Panc1 (cell line): ENCODE measurements at regions not wholly inside any gene's neighbourhood (a gene's known extent, or its start where the extent isn't known, plus 50 kb on each side); places are given as distances from the start of the nearest gene placed in this dataset.

ENCODE experiments used
- ATAC-seq: fragments of 200-7000 bp; cut with Tn5 transposase; 2 replicates; pipeline ENCODE4 v1.9.1; 2020; ENCODE audit warnings: mild to moderate bottlenecking, moderate library complexity
- BruUV-seq: library from RNA; stranded (reverse); fragments of 400-500 nt; replicated peaks from 2 replicates; lab custom pipeline; 2021; lab: Mats Ljungman, UMichigan
- CTCF ChIA-PET: fragments of 300-600 bp; sonication (Branson Sonifier 250); formaldehyde crosslinking; loops from one replicate; lab custom pipeline; 2022; ENCODE audit warnings: antibody characterized with exemption; lab: Charles Lee
- POLR2A ChIA-PET: fragments of 300-600 bp; sonication (Branson Sonifier 250); formaldehyde crosslinking; loops from one replicate; lab custom pipeline; 2022; ENCODE audit warnings: antibody characterized with exemption; lab: Charles Lee
- DNase-seq: peaks from one replicate; pipeline ENCODE4 v3.0.0-alpha.2; 2010; ENCODE audit warnings: low read depth, low spot score
- H3K27ac ChIP-seq: 2 replicates; pipeline ENCODE4 v1.5.1; 2011; ENCODE audit warnings: mild to moderate bottlenecking, low read length, inconsistent platforms
- H3K27me3 ChIP-seq: fragments of 200-500 bp; sonication (Bioruptor generic); 2 replicates; pipeline ENCODE4 v1.6.0; 2014; ENCODE audit warnings: low read length, inconsistent platforms; ENCODE audit not compliant: control insufficient read depth, insufficient read depth
- H3K36me3 ChIP-seq: fragments of 200-500 bp; sonication (Bioruptor generic); 2 replicates; pipeline ENCODE4 v1.5.1; 2014; ENCODE audit warnings: inconsistent platforms, mild to moderate bottlenecking, low read length, moderate library complexity; ENCODE audit not compliant: control insufficient read depth, insufficient read depth
- H3K4me1 ChIP-seq: 2 replicates; pipeline ENCODE4 v1.5.1; 2011; ENCODE audit warnings: inconsistent platforms, mild to moderate bottlenecking, low read length, moderate library complexity; ENCODE audit not compliant: control insufficient read depth, insufficient read depth
- H3K4me3 ChIP-seq, 2 experiments: 2 replicates each; pipeline ENCODE4 v1.5.1; 2011 to 2012; ENCODE audit warnings: low read depth in 2 of 2, low read length in 2 of 2, mild to moderate bottlenecking in 2 of 2, inconsistent platforms in 1 of 2, moderate library complexity in 1 of 2
- H3K9me3 ChIP-seq: fragments of 200-500 bp; sonication (Bioruptor generic); 2 replicates; pipeline ENCODE4 v1.5.1; 2014; ENCODE audit warnings: low read depth, mild to moderate bottlenecking, inconsistent platforms, low read length, moderate library complexity; ENCODE audit not compliant: control insufficient read depth, insufficient read depth
- CTCF ChIP-seq: fragments of 450-650 bp; IDR thresholded peaks from 2 replicates; pipeline ENCODE4 v1.5.1; 2017; ENCODE audit warnings: mild to moderate bottlenecking
- POLR2AphosphoS5 ChIP-seq: IDR thresholded peaks from 2 replicates; pipeline ENCODE4 v1.6.1; 2012; ENCODE audit warnings: mild to moderate bottlenecking, low read depth, low read length, moderate library complexity
- REST ChIP-seq, 2 experiments: IDR thresholded peaks; 2 replicates each; pipeline ENCODE4 v1.6.1; 2011 to 2012; ENCODE audit warnings: low read depth in 2 of 2, control low read depth in 1 of 2, low read length in 1 of 2, mild to moderate bottlenecking in 1 of 2, moderate library complexity in 1 of 2; ENCODE audit not compliant: insufficient read depth in 1 of 2
- SIN3A ChIP-seq: IDR thresholded peaks from 2 replicates; pipeline ENCODE4 v1.6.1; 2012; ENCODE audit warnings: low read depth, mild to moderate bottlenecking, low read length, moderate library complexity, borderline replicate concordance; ENCODE audit not compliant: insufficient read depth
- TCF7L2 ChIP-seq: IDR thresholded peaks from 2 replicates; pipeline ENCODE4 v1.6.1; 2011; ENCODE audit warnings: mild to moderate bottlenecking, low read depth, low read length, inconsistent platforms
- in situ Hi-C: cut with HindIII; loops from 2 replicates; pipeline ENCODE4 v1.10.0; 2016; ENCODE audit warnings: low sequenced_read_pairs, low pct_unique_long_range_greater_than_20kb
- intact Hi-C: fragments of 100-400 bp; cut with micrococcal nuclease; formaldehyde crosslinking; loops from one replicate; pipeline ENCODE4 v1.10.0; 2022; ENCODE audit not compliant: unreplicated experiment

DNA sequence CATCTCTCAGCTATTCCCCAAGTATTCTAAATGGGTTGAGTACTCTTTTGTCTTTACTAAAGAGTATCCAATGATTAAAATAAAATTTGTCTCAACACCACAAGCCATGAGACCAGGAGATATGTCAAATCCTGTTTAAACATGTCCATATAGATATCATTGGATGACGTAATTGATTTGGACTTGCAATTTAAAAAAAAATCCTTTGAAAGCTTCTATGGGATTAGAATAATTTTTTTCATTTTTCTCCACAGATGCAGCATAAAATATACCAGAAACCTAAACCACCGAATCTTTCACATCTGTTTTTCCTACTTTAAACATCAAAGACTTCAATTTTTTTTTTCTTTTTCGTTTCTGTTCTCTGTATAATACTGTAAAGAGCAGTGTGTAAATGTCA lies 1022.3 kb downstream of the EPHA3 start:
- Histone ChIP-seq H3K9me3 (no peaks in the 10 kb centered on the region), H3K36me3 (no peaks in the 10 kb centered on the region), H3K4me3 (no peak overlapping the region), H3K27ac (no peak overlapping the region), H3K27me3 (no peaks in the 10 kb centered on the region), H3K4me1 (no peaks in the 10 kb centered on the region)
- CTCF ChIA-PET, result no interaction called here
- BruUV-seq, result no TSS peak
- DNase-seq (no peak), ATAC-seq (no peak)
- POLR2A ChIA-PET, result no interaction called here
- intact Hi-C loops (no loop called here), in situ Hi-C loops (no loop called here)
- no peak for TF ChIP-seq TCF7L2
- TF ChIP-seq REST (IDR thresholded peaks at IDR 0.05; ENCODE audit: insufficient read depth in 1 of 2, low read depth in 2 of 2, low read length in 1 of 2), result no peak
- no peak for TF ChIP-seq SIN3A
- no peak for TF ChIP-seq CTCF
- no peak for TF ChIP-seq POLR2AphosphoS5

DNA sequence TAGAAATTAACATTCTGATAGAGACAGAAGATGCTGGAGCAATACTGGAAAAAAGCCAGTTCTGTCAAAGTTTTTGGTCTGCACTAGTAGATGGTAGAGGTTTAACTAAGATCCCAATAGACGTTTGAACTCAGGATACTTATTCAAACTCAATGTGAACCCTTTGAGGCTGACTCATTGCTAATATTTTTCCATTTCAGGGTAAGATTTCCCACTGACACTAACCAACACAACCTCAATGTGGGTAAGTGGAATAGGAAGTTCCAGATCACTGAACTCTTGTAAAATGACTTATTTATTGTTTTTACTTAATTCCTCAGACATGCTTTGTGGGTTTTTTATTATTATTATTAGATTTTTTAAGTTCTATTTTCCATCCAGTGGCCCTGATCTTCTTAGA lies 1024.8 kb downstream of the EPHA3 start:
- ChIA-PET CTCF (no interaction called here), POLR2A (no interaction called here)
- DNase-seq (no peak), ATAC-seq (no peak)
- Histone ChIP-seq H3K36me3 (no peaks in the 10 kb centered on the region), H3K4me3 (no peak overlapping the region), H3K27ac (no peak overlapping the region), H3K4me1 (no peaks in the 10 kb centered on the region), H3K27me3 (no peaks in the 10 kb centered on the region), H3K9me3 (no peaks in the 10 kb centered on the region)
- in situ Hi-C loops, result no loop called here
- intact Hi-C loops, result no loop called here
- TF ChIP-seq TCF7L2 (no peak), POLR2AphosphoS5 (no peak), SIN3A (no peak), CTCF (no peak), REST (IDR thresholded peaks at IDR 0.05; ENCODE audit: insufficient read depth in 1 of 2, low read depth in 2 of 2, low read length in 1 of 2) (no peak)
- no TSS peak for BruUV-seq
